ENCODE measurements at regions not wholly inside any gene's neighbourhood (a gene's known extent, or its start where the extent isn't known, plus 50 kb on each side); places are given as distances from the start of the nearest gene placed in this dataset.

DNA sequence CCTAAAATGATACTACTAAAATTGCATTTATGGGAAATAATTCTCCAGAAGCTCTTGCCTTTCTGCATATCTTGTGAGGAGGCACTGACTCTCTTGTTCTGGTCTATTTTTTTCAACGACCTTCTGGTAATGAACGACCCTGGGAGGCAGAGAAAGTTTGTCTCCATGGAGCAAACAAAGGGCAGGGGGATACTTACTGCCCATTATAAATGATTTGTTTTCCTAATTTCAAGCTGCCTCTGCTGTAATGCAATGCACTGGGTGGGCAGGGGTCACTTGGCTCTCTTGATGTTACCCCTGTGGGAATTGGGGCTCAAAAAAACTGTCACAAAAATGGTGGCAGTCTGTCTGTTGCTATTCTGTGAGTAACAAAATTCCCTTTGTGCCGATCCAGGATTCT, 643.2 kb downstream of the LIG4 start:
- TF ChIP-seq CTCF (conservative IDR thresholded peaks at IDR 0.05), result no peak
- H3K4me1 ChIP-seq (ENCODE audit: control insufficient read depth, insufficient read depth, low read length), result no peaks in the 10 kb centered on the region
- H3K9ac ChIP-seq (ENCODE audit: extremely low read depth, low read length, poor library complexity, severe bottlenecking), result no peak overlapping the region
- Mint-ChIP-seq H3K4me1 (peaks cover 21% of the 10 kb centered on the region), H3K27ac (no peak overlapping the region), H3K27me3 (ENCODE audit: insufficient read depth) (peaks cover 4% of the 10 kb centered on the region), H3K9me3 (peaks cover 5% of the 10 kb centered on the region), H3K36me3 (ENCODE audit: low read depth) (no peaks in the 10 kb centered on the region), H3K4me3 (no peak overlapping the region)
- no peaks in the 10 kb centered on the region for H3K27me3 ChIP-seq (ENCODE audit: control insufficient read depth, insufficient read depth, low read length, poor library complexity, severe bottlenecking)
- H3K27ac ChIP-seq (ENCODE audit: low read depth, low read length), result no peak overlapping the region
- H3K9me3 ChIP-seq (ENCODE audit: control insufficient read depth, low read length), result no peaks in the 10 kb centered on the region
- WGBS, 2 experiments (ENCODE audit: insufficient coverage in 1 of 2, insufficient read length in 1 of 2), result 87 to 90% methylated on average over 3 of the region's 3 CpGs
- no peak for DNase-seq
- H3K4me3 ChIP-seq (ENCODE audit: low read length), result no peak overlapping the region
- no peaks in the 10 kb centered on the region for H3K36me3 ChIP-seq (ENCODE audit: control insufficient read depth, insufficient read depth, low read length)

- Histone ChIP-seq H3K9ac (ENCODE audit: extremely low read depth, low read length, poor library complexity, severe bottlenecking) (no peak overlapping the region), H3K27me3 (ENCODE audit: control insufficient read depth, insufficient read depth, low read length, poor library complexity, severe bottlenecking) (no peaks in the 10 kb centered on the region), H3K36me3 (ENCODE audit: control insufficient read depth, insufficient read depth, low read length) (no peaks in the 10 kb centered on the region), H3K27ac (ENCODE audit: low read depth, low read length) (no peak overlapping the region), H3K9me3 (ENCODE audit: control insufficient read depth, low read length) (no peaks in the 10 kb centered on the region), H3K4me1 (ENCODE audit: control insufficient read depth, insufficient read depth, low read length) (peaks cover 2% of the 10 kb centered on the region), H3K4me3 (ENCODE audit: low read length) (no peak overlapping the region)
- Mint-ChIP-seq H3K36me3 (ENCODE audit: low read depth) (no peaks in the 10 kb centered on the region), H3K4me3 (no peak overlapping the region), H3K27ac (no peak overlapping the region), H3K27me3 (ENCODE audit: insufficient read depth) (no peaks in the 10 kb centered on the region), H3K4me1 (peaks cover 18% of the 10 kb centered on the region), H3K9me3 (no peaks in the 10 kb centered on the region)
- DNase-seq, result no peak
- no peak for TF ChIP-seq CTCF (conservative IDR thresholded peaks at IDR 0.05)
- WGBS, 2 experiments (ENCODE audit: insufficient coverage in 1 of 2, insufficient read length in 1 of 2), result 96 to 100% methylated on average over 1 to 2 of the region's 2 CpGs
These were observed 647.2 kb downstream of the LIG4 start for GRCh38 chr13:107568181-107568580.

DNA sequence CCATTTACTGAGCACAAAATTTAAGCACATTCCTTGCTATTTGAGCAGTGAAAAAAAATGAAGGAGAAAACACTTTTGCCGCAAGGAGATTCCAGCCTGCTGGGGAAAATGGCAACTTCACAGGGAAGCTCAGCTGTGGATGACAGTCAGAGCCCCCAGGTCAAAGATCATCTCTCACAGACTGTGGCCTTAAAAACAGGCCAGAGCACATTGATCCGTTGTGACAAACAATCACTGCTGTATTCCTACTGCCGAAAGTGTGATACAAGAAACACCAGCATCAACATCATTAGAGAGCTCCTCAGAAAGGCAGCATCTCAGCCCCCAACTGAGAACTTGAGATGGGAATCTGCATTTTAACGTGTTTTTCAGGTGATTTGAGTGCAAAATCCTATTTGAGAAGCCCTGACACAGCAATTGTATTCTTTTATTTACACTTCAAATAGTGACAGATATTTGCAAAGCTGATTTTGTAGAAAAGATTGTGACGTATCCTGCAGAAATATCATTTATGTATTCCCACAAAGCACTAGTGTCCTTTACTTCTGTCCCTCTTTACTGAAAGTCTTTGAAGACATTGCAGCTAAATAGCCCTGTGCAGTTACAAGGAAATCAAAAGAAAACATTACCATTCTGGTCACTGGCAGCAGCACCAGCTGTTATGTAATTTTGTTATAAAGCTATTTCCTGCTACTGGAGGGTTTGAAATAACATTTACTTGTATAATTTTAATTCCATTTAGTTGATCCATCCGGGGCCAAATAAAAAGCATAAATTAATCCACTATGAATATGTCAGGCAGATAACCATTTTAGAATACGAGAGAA, 652.0 kb downstream of the LIG4 start:
- H3K27ac ChIP-seq (ENCODE audit: low read depth, low read length), result no peak overlapping the region
- peak overlapping the region; percentile 60 for H3K27ac Mint-ChIP-seq

More for the DNA sequence above, 652.0 kb downstream of the LIG4 start:
- 28 to 33% methylated on average over 3 to 6 of the region's 7 CpGs for WGBS, 2 experiments (ENCODE audit: insufficient coverage in 1 of 2, insufficient read length in 1 of 2)
- TF ChIP-seq CTCF (conservative IDR thresholded peaks at IDR 0.05), result no peak
- H3K36me3 Mint-ChIP-seq (ENCODE audit: low read depth), result no peaks in the 10 kb centered on the region
- peaks cover 46% of the 10 kb centered on the region for H3K4me1 Mint-ChIP-seq
- no peaks in the 10 kb centered on the region for H3K9me3 ChIP-seq (ENCODE audit: control insufficient read depth, low read length)
- H3K27me3 ChIP-seq (ENCODE audit: control insufficient read depth, insufficient read depth, low read length, poor library complexity, severe bottlenecking), result no peaks in the 10 kb centered on the region
- H3K4me1 ChIP-seq (ENCODE audit: control insufficient read depth, insufficient read depth, low read length), result peaks cover 16% of the 10 kb centered on the region
- H3K9ac ChIP-seq (ENCODE audit: extremely low read depth, low read length, poor library complexity, severe bottlenecking), result no peak overlapping the region
- DNase-seq, result no peak
- H3K27me3 Mint-ChIP-seq (ENCODE audit: insufficient read depth), result no peaks in the 10 kb centered on the region
- H3K36me3 ChIP-seq (ENCODE audit: control insufficient read depth, insufficient read depth, low read length), result no peaks in the 10 kb centered on the region
- H3K4me3 ChIP-seq (ENCODE audit: low read length), result peak overlapping the region; percentile 46
- H3K4me3 Mint-ChIP-seq, result no peak overlapping the region
- H3K9me3 Mint-ChIP-seq, result no peaks in the 10 kb centered on the region
